Stromal cell of bone marrow (primary cell): ENCODE measurements at regions not wholly inside any gene's neighbourhood (a gene's known extent, or its start where the extent isn't known, plus 50 kb on each side); places are given as distances from the start of the nearest gene placed in this dataset.
"Not testable (repeated sequence)": the region's sequence is repeated elsewhere in the genome, so short reads cannot be mapped to it uniquely, and the experiment has no call there.

Experiments used
- DNase-seq: peaks from one replicate; pipeline ENCODE4 v3.0.0-alpha.2; 2012; ENCODE audit warnings: low read depth

GRCh38 chr13:58619396-58620113 lies 988.0 kb downstream of the PCDH17 start:
- no peak for DNase-seq

GRCh38 chr13:58620176-58620575 lies 988.6 kb downstream of the PCDH17 start:
- DNase-seq: no peak

DNA sequence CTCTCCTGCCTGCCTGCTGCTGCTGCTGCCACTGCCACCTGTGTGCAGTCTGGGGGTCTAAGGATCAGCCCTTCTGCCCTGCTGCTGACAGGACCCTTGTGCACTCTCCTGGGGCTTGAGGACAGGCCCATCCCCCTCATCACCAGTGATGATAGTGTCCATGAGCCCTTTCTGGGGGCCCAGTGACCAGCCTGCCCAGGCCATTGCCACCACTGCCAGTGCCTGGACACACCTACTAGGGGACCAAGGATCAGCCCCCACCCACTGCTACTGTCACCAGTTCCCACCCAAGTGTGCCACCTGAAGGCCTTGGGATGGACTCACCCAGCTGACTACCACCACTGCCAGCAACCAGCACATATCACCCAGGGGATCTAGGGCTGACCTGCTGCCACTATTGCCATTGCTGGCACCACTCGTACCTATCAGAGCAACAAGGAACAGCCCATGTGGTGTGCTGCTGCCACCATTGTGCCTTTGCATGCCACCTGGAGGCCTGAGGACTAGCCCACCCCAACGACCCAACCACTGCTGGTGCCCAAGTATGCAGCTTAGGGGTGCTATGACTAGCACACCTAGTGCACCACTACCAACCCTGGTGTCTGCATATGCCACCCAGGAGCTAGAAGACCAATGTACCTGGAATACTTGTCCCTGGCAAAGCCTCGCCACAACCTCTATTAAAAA lies 994.3 kb downstream of the PCDH17 start:
- DNase-seq: no peak

GRCh38 chr13:58630794-58631193 lies 999.2 kb downstream of the PCDH17 start:
- no peak for DNase-seq

- no peak for DNase-seq
These were observed 1001.7 kb downstream of the PCDH17 start for GRCh38 chr13:58633226-58633625.

GRCh38 chr13:58655086-58655485 lies 1023.5 kb downstream of the PCDH17 start:
- no peak for DNase-seq

- no peak for DNase-seq
These were observed 1029.3 kb downstream of the PCDH17 start for GRCh38 chr13:58660826-58661225.

DNA sequence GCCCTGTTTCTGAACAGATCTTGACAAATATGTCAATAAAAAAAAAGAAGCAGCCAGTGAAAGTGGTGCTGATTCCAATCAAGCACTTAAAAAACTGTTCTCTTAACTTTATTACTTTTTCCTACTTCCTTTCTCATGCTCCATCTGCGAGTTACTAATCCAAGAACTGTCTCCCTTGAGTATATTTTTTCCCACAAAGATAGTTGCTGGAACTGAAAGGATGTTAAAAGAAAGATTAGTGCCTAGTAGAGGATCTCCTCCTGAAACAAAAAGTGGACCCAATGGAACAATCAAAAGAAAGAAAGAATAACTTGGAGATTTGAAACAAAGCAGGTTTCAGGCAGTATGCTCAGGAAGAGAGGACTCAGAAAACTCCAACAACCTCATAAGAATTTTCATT lies 1034.8 kb downstream of the PCDH17 start:
- DNase-seq: no peak

- no peak for DNase-seq
These were observed 1035.6 kb downstream of the PCDH17 start for GRCh38 chr13:58667096-58667495.

GRCh38 chr13:58680115-58680514 lies 1048.6 kb downstream of the PCDH17 start:
- DNase-seq: no peak

- no peak for DNase-seq
These were observed 1051.1 kb downstream of the PCDH17 start for GRCh38 chr13:58682616-58683015.

GRCh38 chr13:58687148-58687547 lies 1055.6 kb downstream of the PCDH17 start:
- DNase-seq: no peak

DNA sequence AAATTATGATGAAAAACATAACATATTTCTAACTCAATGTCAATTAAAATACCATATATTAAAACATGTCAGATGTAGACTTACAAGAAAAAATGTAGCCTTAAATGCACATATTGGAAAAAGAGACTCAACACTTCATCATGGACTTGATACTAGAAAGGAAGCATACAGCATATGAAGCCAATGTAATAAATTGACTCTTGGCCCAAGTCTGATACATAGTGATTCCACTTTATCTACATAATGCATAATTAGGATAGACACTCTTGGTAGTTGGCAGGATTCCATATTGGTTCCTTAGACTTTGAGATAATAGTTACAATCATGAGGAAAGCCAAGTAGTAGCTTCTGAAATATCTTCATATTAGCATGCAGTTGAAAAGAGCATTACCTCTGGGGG lies 1067.0 kb downstream of the PCDH17 start:
- DNase-seq: no peak

DNA sequence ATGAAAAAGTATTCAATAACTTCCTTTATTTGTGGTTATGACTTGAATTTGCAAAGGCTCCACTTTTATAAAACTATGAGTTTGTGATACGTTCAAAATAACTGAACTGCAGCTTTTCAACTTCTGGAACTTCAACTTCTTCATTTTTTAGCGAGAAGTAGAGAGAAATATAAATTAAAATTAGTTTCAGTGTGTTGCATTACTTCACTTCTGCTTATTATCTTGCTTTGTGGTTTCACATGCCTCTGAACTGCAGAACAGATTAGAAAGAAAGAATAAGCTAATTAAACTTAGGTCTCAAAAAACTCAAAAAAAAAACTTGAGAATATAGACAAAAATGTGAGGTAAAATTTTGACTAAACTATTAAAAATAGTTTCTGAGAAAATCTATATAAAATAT lies 1073.4 kb downstream of the PCDH17 start:
- DNase-seq: no peak

GRCh38 chr13:58706421-58706820 lies 1074.9 kb downstream of the PCDH17 start:
- DNase-seq: no peak

DNA sequence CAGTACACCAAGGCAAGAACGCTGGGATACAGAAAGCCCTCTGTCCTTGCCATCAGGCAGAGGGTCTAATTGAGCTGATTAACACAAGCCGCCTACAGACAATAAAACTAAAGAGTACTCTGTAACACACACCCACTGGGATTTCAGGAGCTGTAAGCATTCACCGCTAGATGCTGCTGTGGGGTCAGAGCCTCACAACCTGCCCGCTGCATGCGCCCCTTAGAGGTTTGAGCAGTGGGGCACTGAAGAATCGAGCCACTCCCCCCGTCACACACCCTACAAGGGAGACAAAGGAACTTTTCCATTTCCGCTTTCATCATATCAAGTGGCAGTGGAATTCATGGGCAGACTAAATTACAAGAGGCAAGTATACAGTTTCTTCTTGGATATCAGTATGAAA lies 1080.6 kb downstream of the PCDH17 start:
- DNase-seq: no peak

- DNase-seq: not testable (repeated sequence)
These were observed 1082.5 kb downstream of the PCDH17 start for GRCh38 chr13:58714016-58714415.

DNA sequence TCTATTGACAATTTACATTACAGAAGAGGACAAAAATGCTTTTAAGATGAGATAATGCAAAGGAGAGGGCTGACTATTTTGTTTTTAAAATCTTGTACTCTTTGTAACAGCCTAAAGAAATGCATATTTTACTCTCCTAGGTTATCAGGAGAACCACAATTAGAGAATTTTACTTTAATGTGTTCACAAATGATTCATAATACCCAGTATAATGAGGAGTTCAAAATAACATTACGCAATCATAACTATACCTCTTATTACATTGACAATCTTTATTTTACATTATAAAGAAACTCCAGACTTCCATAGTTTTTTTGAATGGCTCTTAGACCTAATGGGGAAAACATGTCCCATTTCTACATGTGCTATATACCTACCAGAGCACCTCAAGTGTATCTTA lies 1089.7 kb downstream of the PCDH17 start:
- no peak for DNase-seq

DNA sequence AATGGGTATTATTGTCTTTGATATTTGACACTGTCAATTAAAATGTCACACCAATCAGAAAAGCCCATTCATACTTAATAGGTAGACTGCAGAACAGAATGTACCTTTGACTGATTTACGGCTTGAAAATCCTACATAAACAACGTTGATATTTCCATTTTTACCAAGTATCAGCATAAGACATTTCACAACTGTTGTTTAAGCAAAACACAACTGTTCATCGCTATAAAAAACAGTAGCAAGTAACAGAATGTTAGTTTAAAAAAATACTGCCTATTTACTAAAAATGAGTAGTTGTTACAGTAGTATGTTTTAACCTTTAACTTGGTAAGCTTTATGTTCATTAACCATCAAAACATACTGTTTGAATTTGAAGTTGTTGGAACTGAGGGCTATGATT lies 1096.6 kb downstream of the PCDH17 start:
- DNase-seq: no peak

- no peak for DNase-seq
These were observed 1097.8 kb downstream of the PCDH17 start for GRCh38 chr13:58729361-58729760.

- no peak for DNase-seq
These were observed 1113.1 kb downstream of the PCDH17 start for GRCh38 chr13:58744686-58745085.

GRCh38 chr13:58767566-58767965 lies 1136.0 kb downstream of the PCDH17 start:
- no peak for DNase-seq

- DNase-seq: no peak
These were observed 1141.8 kb downstream of the PCDH17 start for GRCh38 chr13:58773280-58773859.
